ENCODE measurements at regions not wholly inside any gene's neighbourhood (a gene's known extent, or its start where the extent isn't known, plus 50 kb on each side); places are given as distances from the start of the nearest gene placed in this dataset.

GRCh38 chr2:57567245-57567644 is 479.4 kb upstream of the VRK2 start:
- Histone ChIP-seq H3K9ac (ENCODE audit: low read depth, low read length, poor library complexity, severe bottlenecking) (no peak overlapping the region), H3K9me3 (ENCODE audit: insufficient read depth, low read depth, low read length) (no peaks in the 10 kb centered on the region), H2AFZ (ENCODE audit: low read length) (no peak overlapping the region), H4K20me1 (ENCODE audit: insufficient read depth, low read length, poor library complexity, severe bottlenecking) (no peaks in the 10 kb centered on the region), H3F3A (ENCODE audit: low read depth) (no peaks in the 10 kb centered on the region), H3K4me2 (ENCODE audit: low read depth, low read length, poor library complexity, severe bottlenecking) (no peak overlapping the region), H3K9me2 (replicated peaks; ENCODE audit: low read depth, low read length) (no peaks in the 10 kb centered on the region), H3K4me1 (ENCODE audit: insufficient read depth, low read length, poor library complexity, severe bottlenecking) (no peaks in the 10 kb centered on the region), H3K36me3 (ENCODE audit: insufficient read depth, low read length) (no peaks in the 10 kb centered on the region), H3K79me2 (ENCODE audit: insufficient read depth, low read length) (no peaks in the 10 kb centered on the region), H3K4me3 (ENCODE audit: low read length, poor library complexity, severe bottlenecking) (no peak overlapping the region), H3K27me3 (ENCODE audit: insufficient read depth, low read length, poor library complexity, severe bottlenecking) (no peaks in the 10 kb centered on the region)
- TF ChIP-seq CTCF (conservative IDR thresholded peaks at IDR 0.05; ENCODE audit: low read length) (no peak), EZH2phosphoT487 (IDR thresholded peaks at IDR 0.05; ENCODE audit: borderline replicate concordance) (no peak)

- H4K20me1 ChIP-seq (ENCODE audit: insufficient read depth, low read length, poor library complexity, severe bottlenecking), result no peaks in the 10 kb centered on the region
- no peak overlapping the region for H3K9ac ChIP-seq (ENCODE audit: low read depth, low read length, poor library complexity, severe bottlenecking)
- H3K4me3 ChIP-seq (ENCODE audit: low read length, poor library complexity, severe bottlenecking), result no peak overlapping the region
- H3K9me2 ChIP-seq (replicated peaks; ENCODE audit: low read depth, low read length), result no peaks in the 10 kb centered on the region
- no peaks in the 10 kb centered on the region for H3K36me3 ChIP-seq (ENCODE audit: insufficient read depth, low read length)
- no peak overlapping the region for H3K4me2 ChIP-seq (ENCODE audit: low read depth, low read length, poor library complexity, severe bottlenecking)
- H3K27me3 ChIP-seq (ENCODE audit: insufficient read depth, low read length, poor library complexity, severe bottlenecking), result no peaks in the 10 kb centered on the region
- H3F3A ChIP-seq (ENCODE audit: low read depth), result no peaks in the 10 kb centered on the region
- TF ChIP-seq EZH2phosphoT487 (IDR thresholded peaks at IDR 0.05; ENCODE audit: borderline replicate concordance) (no peak), CTCF (conservative IDR thresholded peaks at IDR 0.05; ENCODE audit: low read length) (no peak)
- no peaks in the 10 kb centered on the region for H3K79me2 ChIP-seq (ENCODE audit: insufficient read depth, low read length)
- H3K4me1 ChIP-seq (ENCODE audit: insufficient read depth, low read length, poor library complexity, severe bottlenecking), result no peaks in the 10 kb centered on the region
- H2AFZ ChIP-seq (ENCODE audit: low read length), result no peak overlapping the region
- no peaks in the 10 kb centered on the region for H3K9me3 ChIP-seq (ENCODE audit: insufficient read depth, low read depth, low read length)
Observed at GRCh38 chr2:57569396-57569795, 477.2 kb upstream of the VRK2 start.

- H3F3A ChIP-seq (ENCODE audit: low read depth), result no peaks in the 10 kb centered on the region
- H3K4me2 ChIP-seq (ENCODE audit: low read depth, low read length, poor library complexity, severe bottlenecking), result peak overlapping the region; percentile 25
- H3K36me3 ChIP-seq (ENCODE audit: insufficient read depth, low read length), result no peaks in the 10 kb centered on the region
- TF ChIP-seq CTCF (conservative IDR thresholded peaks at IDR 0.05; ENCODE audit: low read length) (no peak), EZH2phosphoT487 (IDR thresholded peaks at IDR 0.05; ENCODE audit: borderline replicate concordance) (no peak)
- no peak overlapping the region for H3K4me3 ChIP-seq (ENCODE audit: low read length, poor library complexity, severe bottlenecking)
- no peak overlapping the region for H3K9ac ChIP-seq (ENCODE audit: low read depth, low read length, poor library complexity, severe bottlenecking)
- H2AFZ ChIP-seq (ENCODE audit: low read length), result 0 out of 2 replicates have a peak overlapping the region, but pooled peaks have one; percentile 42
- H4K20me1 ChIP-seq (ENCODE audit: insufficient read depth, low read length, poor library complexity, severe bottlenecking), result no peaks in the 10 kb centered on the region
- H3K4me1 ChIP-seq (ENCODE audit: insufficient read depth, low read length, poor library complexity, severe bottlenecking), result no peaks in the 10 kb centered on the region
- no peaks in the 10 kb centered on the region for H3K79me2 ChIP-seq (ENCODE audit: insufficient read depth, low read length)
- H3K27me3 ChIP-seq (ENCODE audit: insufficient read depth, low read length, poor library complexity, severe bottlenecking), result no peaks in the 10 kb centered on the region
- no peaks in the 10 kb centered on the region for H3K9me2 ChIP-seq (replicated peaks; ENCODE audit: low read depth, low read length)
- no peaks in the 10 kb centered on the region for H3K9me3 ChIP-seq (ENCODE audit: insufficient read depth, low read depth, low read length)
Observed at GRCh38 chr2:57570961-57571360, 475.6 kb upstream of the VRK2 start.
